ENCODE measurements at regions not wholly inside any gene's neighbourhood (a gene's known extent, or its start where the extent isn't known, plus 50 kb on each side); places are given as distances from the start of the nearest gene placed in this dataset.
A peak's percentile ranks its signal among the peaks of the same experiment; 100 is the strongest.

DNA sequence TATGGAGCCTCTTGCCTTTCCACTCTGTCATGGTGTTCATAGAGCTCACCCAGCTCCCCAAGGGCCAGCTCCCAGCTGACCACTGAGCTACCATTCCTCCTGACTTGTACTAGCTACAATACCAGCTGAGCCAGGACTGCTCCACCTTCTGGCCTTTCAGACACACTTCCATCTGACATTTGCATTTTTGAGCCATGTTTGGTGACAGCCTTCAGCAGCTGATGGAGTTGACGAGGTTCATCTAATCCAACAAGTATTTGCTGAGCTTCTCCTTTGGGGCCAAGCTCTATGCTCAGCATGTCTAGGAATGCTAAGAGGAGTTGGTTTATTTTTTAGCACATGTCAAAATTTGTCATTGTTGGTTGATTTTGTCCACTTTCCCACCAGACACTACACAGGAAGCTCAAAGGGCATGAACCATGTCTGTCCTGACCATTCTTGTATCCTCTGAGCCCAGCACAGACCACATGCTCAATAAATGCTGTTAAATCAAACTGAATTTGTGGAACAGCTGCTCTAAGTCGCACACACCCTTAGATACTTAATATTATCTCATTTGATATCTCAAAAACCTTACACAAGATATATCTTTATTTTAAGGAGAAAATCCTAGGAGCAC, 142.6 kb upstream of the PPARGC1A start:
- in situ Hi-C loops (cut with MboI; ENCODE audit: low sequenced_read_pairs in 4 of 4): no loop called here
- H3K4me1 ChIP-seq: peaks cover 5 to 6% of the 10 kb centered on the region in 2 donors
- no peak overlapping the region for H3K4me3 ChIP-seq
- no peaks in the 10 kb centered on the region for H3K27me3 ChIP-seq
- DNase-seq: peak in 1 of 2 donors; percentile 50
- ATAC-seq: peak; percentile 70 to 94
- TF ChIP-seq CTCF (IDR thresholded peaks at IDR 0.05 in 4 of 5, conservative IDR thresholded peaks at IDR 0.05 in 1 of 5): peak in 4 of 5 experiments; percentile 36 to 40 (median 38)
- TF ChIP-seq POLR2A (IDR thresholded peaks at IDR 0.05): no peak
- no peak overlapping the region for H3K27ac ChIP-seq
- no peaks in the 10 kb centered on the region for H3K9me3 ChIP-seq
- intact Hi-C loops (cut with DNase I; ENCODE audit: low total_unique reads): no loop called here
- no peaks in the 10 kb centered on the region for H3K36me3 ChIP-seq

DNA sequence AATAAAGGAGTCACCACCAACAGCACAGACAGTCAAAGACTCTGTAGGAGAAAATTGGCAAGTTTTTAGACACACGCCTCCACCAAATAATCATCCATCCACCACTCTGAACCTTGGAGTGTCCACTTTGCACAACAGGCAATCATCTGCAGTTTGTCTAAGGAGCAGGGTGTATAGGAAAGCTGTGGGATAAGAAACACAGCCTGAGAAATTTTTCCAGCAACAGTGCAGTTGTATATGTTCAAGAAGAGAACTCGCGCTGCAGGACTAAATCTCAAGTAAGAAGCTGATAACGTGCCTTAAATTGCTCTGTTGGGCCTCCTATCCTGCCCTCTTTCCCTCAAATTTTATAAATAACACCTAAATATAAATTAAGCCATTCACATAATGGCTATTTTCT, 136.7 kb upstream of the PPARGC1A start:
- H3K4me3 ChIP-seq: no peak overlapping the region
- H3K4me1 ChIP-seq: no peaks in the 10 kb centered on the region
- H3K9me3 ChIP-seq: no peaks in the 10 kb centered on the region
- in situ Hi-C loops (cut with MboI; ENCODE audit: low sequenced_read_pairs in 4 of 4) (no loop called here), intact Hi-C loops (cut with DNase I; ENCODE audit: low total_unique reads) (no loop called here)
- DNase-seq (no peak), ATAC-seq (no peak)
- H3K36me3 ChIP-seq: no peaks in the 10 kb centered on the region
- TF ChIP-seq CTCF (IDR thresholded peaks at IDR 0.05 in 4 of 5, conservative IDR thresholded peaks at IDR 0.05 in 1 of 5) (no peak), POLR2A (IDR thresholded peaks at IDR 0.05) (no peak)
- H3K27ac ChIP-seq: no peak overlapping the region
- no peaks in the 10 kb centered on the region for H3K27me3 ChIP-seq

DNA sequence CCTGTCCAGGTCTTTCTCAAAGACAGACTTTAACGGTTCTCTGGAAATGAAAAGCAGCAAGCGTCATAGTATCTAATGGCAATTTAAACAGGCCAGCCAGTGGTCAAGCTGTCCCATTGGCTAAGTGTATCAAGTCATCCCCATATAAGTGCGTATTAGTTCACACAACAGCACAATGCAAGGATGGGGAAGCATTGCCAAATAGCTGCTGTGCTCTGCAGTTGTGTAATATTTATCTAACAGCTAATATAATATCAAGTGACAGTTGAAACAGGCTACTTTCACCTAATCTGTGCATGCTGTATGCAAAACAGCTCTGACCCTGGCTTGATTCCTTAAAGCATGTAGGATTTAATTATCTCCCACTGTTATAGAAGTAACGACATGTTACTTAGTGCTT, 134.8 kb upstream of the PPARGC1A start:
- Histone ChIP-seq H3K4me3 (no peak overlapping the region), H3K36me3 (no peaks in the 10 kb centered on the region), H3K9me3 (no peaks in the 10 kb centered on the region), H3K27ac (no peak overlapping the region), H3K27me3 (no peaks in the 10 kb centered on the region), H3K4me1 (no peaks in the 10 kb centered on the region)
- DNase-seq (no peak), ATAC-seq (no peak)
- intact Hi-C loops (cut with DNase I; ENCODE audit: low total_unique reads) (no loop called here), in situ Hi-C loops (cut with MboI; ENCODE audit: low sequenced_read_pairs in 4 of 4) (no loop called here)
- TF ChIP-seq CTCF (IDR thresholded peaks at IDR 0.05 in 4 of 5, conservative IDR thresholded peaks at IDR 0.05 in 1 of 5) (no peak), POLR2A (IDR thresholded peaks at IDR 0.05) (no peak)

DNA sequence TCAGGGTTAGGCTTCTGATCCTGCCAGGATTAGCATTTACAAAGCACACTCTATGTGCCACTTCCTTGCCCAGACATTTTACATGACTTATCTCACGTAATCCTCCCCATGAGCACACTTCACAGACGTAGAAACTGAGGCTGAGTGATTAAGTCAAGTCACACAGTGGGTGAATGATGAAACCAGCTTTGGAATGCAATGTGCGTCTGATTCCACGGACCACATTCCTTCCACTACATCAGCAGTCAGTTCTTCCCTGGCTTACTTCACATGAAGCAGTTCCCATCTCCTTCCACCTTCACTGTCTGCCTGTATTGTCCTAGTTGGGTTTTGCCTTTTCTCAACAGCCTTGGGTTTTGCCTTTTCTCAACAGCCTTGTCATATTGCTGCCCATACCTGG, 134.3 kb upstream of the PPARGC1A start:
- TF ChIP-seq POLR2A (IDR thresholded peaks at IDR 0.05) (no peak), CTCF (IDR thresholded peaks at IDR 0.05 in 4 of 5, conservative IDR thresholded peaks at IDR 0.05 in 1 of 5) (no peak)
- no peak overlapping the region for H3K27ac ChIP-seq
- H3K9me3 ChIP-seq: no peaks in the 10 kb centered on the region
- H3K4me1 ChIP-seq: no peaks in the 10 kb centered on the region
- DNase-seq: no peak
- in situ Hi-C loops (cut with MboI; ENCODE audit: low sequenced_read_pairs in 4 of 4) (no loop called here), intact Hi-C loops (cut with DNase I; ENCODE audit: low total_unique reads) (no loop called here)
- H3K36me3 ChIP-seq: no peaks in the 10 kb centered on the region
- ATAC-seq: no peak
- no peaks in the 10 kb centered on the region for H3K27me3 ChIP-seq
- H3K4me3 ChIP-seq: no peak overlapping the region

DNA sequence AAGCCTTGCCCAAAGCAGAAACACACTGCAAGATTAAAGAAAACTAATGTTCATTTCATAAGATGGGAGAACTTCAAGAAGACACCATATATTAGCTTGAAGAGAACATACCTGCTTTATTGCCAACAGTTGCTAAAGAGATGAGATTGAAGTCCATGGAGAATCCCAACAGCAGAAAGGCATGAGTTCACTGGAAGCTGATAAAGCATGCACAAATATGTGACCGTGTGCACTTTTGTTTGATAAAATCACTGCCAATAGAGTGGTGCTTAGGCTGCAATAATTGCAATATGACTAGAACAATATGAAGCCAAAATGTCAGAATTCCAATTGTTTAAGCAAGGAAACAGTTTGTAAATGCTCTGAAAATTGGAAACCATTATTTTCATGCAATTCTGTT, 125.9 kb upstream of the PPARGC1A start:
- Histone ChIP-seq H3K4me1 (no peaks in the 10 kb centered on the region), H3K27me3 (no peaks in the 10 kb centered on the region), H3K27ac (no peak overlapping the region), H3K9me3 (no peaks in the 10 kb centered on the region), H3K36me3 (no peaks in the 10 kb centered on the region), H3K4me3 (no peak overlapping the region)
- no peak for TF ChIP-seq POLR2A (IDR thresholded peaks at IDR 0.05)
- TF ChIP-seq CTCF (IDR thresholded peaks at IDR 0.05 in 4 of 5, conservative IDR thresholded peaks at IDR 0.05 in 1 of 5): no peak
- DNase-seq (no peak), ATAC-seq (no peak)
- intact Hi-C loops (cut with DNase I; ENCODE audit: low total_unique reads): no loop called here
- in situ Hi-C loops (cut with MboI; ENCODE audit: low sequenced_read_pairs in 4 of 4): no loop called here
